ENCODE measurements at regions not wholly inside any gene's neighbourhood (a gene's known extent, or its start where the extent isn't known, plus 50 kb on each side); places are given as distances from the start of the nearest gene placed in this dataset.

DNA sequence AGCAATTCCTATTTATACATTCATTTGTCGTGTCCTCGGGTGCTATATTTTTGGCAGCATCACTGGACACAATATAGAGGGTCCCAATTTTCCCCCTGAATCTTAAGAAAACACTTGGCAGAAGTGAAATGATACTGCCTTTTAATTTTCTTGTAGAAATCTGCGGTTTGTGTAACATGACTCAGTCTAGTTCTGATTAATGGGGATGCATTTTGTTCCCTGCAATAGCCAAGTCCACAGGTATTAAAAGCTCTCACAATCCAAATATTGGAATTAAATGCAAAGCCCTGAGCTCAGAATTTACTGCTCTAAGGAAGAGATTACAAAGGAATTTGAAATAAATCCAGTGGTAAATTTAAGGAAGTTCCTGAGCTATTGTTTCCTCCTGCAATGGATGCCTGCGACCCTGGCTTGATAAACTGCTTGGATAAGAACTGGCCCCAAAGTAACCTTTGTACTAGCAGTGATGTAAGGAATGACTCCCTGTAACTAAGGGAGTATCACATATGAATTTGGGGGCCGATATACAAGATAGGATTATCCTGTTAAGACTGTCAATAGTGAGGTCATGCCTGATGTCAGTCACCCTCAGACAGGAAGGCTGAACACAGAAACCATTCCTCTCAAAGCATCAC, 349.7 kb upstream of the C1orf87 start:
- no peak for DNase-seq

- DNase-seq, result no peak
These were observed 348.4 kb upstream of the C1orf87 start for GRCh38 chr1:60421965-60422364.

DNA sequence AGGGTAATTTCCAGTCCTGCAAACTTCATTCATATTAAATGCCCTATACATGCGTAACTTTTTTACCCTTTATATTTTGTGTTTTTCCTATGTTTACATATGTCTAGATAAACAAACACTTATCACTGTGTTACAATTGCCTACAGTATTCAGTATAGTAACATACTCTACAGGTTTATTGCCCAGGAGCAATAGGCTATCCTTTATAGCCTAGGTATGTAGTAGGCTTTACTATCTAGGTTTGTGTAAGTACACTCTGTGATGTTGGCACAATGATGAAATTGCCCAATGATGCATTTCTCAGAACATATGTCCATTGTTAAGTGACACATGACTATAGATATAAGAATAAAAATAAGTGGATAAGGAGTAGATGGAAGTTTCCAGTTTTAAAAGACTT, 345.5 kb upstream of the C1orf87 start:
- DNase-seq, result no peak

DNA sequence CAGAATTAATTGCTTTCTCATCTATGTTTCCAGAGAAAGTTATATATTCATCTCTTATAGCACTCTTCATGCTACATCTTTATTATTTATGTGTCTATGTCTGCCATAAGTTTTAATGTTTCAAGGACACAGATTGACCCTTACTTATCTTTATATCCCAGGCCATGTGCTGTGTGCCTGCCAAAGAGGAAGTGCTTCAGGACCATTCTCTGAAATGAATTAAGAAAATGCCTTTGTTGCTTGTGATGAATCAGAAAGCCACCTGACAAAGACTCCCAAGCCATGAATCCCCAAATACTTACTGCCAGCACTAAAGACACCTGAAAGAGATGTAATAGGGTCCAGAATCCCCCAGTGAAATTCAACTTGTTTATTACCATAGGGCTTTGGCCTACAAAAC, 342.1 kb upstream of the C1orf87 start:
- DNase-seq, result no peak

DNA sequence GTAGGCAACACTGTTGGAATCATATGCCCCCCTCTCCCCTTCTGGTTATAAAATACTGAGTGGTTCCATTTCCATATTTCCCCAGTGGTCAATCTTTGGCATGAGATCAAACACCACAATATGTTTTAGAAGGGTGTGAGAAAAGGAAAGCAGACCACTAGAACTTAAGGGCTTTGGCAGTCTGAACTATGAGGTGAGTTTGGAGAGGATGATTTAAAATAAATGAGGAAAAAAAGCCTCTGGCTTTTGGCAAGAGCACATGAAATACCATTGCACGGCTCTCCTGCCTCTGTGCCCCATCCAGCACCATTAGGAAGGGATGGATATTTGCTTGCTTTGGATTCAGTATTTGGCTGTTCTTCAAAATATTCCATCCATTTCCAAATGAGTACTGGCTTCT, 339.5 kb upstream of the C1orf87 start:
- DNase-seq, result peak; percentile 35

GRCh38 chr1:60411591-60411990, 338.0 kb upstream of the C1orf87 start:
- DNase-seq, result no peak

- DNase-seq, result peak; percentile 36
These were observed 329.2 kb upstream of the C1orf87 start for GRCh38 chr1:60402816-60403215.

- no peak for DNase-seq
These were observed 328.6 kb upstream of the C1orf87 start for GRCh38 chr1:60402216-60402615.

DNA sequence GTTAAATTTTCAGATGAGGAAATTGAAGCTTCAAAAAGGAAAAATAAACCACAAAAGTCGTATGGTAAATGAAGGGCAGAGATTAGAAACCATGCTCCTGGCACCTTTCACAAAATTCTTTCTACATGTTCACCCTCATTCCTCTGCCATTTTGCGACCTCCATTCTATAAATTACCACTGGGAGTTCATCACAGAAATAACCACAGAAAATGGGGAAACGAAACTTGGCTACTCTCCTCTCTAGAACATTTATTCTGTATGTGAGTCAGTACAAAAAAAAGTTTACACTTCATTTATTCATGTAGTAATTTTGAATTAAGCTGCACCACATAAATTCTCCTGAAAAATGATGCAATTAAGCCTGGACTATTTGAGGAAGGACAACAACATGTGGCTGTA, 320.9 kb upstream of the C1orf87 start:
- DNase-seq, result no peak

GRCh38 chr1:60390593-60391282, 317.2 kb upstream of the C1orf87 start:
- DNase-seq, result no peak

DNA sequence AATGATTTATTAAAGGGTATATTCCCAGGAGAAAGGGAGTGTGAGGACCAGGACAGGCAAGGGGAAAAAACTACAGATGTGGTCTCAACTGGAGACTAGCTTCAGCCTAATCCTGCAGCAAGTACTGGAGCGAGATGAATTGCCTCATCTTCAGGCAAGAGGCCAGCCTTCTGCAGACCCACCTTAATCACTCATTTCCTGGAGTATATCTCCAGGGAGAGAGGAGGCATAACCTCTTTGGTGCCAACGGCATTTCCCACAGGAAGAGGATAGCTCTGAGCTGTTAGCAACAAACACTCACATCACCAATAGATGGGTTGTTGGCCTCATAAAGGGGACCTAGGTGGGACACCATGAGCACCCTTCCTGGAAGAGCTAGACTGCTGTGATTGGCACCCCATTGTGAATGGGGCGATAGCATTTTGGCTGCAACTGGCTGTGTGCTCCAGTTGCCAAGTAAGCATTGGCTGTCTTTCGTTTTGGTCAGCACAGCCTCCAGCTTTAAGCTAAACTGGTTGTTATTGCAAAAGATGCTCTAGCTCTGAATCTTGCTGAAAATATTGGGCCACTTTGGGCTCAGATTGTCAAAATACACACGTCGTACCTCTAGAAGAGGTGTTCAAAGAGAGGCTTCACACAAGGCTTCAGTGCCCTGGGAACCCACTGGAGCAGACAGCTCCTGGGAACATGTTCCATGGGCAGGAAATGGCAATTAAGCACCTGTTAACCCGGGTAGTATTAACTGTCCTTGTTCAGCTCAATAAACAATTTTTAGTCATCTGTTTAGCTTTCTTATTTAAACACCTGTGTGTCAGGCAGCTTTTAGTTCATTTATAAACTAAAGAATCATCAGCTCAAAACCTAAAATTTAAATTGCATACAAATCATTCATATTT, 314.8 kb upstream of the C1orf87 start:
- DNase-seq, result peak; percentile 14

DNA sequence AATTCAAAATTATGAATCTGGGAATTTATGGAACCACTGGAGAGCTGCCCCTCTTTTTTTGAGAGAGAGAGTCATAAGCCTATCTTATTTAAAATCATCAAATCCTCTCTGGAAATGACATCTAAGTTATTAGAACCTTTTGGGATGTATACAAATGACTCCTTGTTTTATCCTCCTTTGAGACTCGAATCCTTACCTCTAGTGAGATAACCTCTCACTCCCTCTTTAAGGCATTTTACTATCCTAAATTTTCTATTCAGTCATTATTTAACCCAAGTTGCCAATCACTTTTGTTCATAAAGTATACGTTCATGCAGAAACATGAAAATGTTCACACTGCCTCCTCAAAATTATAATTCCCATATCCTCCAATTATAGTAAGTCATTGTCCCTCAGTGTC, 313.6 kb upstream of the C1orf87 start:
- no peak for DNase-seq

- DNase-seq, result peak; percentile 15
These were observed 312.7 kb upstream of the C1orf87 start for GRCh38 chr1:60386249-60386648.

- no peak for DNase-seq
These were observed 302.6 kb upstream of the C1orf87 start for GRCh38 chr1:60376196-60376595.

GRCh38 chr1:60374537-60374936, 301.0 kb upstream of the C1orf87 start:
- no peak for DNase-seq

DNA sequence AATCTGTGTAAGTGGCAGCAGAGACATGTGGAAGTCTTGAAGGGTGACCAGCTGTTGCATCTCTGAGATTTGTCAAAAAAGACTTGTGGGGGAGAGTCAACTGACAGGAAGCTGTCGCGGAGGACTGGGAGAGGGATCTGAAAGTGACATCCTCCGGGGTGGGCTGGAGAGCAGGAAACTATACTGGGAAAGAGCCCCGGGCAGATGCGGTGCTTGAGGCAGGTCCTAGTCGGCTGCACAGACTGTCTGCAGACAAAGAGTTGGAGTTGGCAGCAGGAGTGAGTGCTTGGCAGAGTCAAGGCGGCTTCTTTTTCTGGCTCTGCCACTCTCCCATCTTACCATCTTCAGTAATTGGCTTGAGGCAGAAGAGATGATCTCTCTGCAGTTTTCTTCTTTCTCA, 294.0 kb upstream of the C1orf87 start:
- peak; percentile 21 for DNase-seq

- DNase-seq, result peak; percentile 45
These were observed 285.9 kb upstream of the C1orf87 start for GRCh38 chr1:60359431-60359830.

GRCh38 chr1:60350531-60350930, 277.0 kb upstream of the C1orf87 start:
- no peak for DNase-seq

GRCh38 chr1:60348884-60349283, 275.3 kb upstream of the C1orf87 start:
- DNase-seq, result no peak

DNA sequence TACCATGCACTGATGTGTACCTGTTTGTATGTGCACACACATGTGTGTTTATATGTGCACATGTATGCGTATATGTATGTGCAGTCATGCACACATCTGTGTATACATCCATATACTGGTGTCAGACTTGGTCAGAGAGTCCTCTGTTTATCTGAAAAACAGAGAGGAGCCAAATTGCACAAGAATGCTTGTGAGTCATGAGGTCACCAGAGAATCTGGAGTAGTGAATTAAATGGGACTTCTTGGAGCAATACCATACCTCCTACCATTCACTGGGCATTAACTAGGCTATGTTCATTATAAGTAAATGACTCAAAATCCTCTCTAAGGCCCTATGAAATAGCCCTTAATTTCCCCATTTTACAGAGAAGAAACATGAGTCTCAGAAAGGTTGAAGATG, 272.1 kb upstream of the C1orf87 start:
- no peak for DNase-seq

- DNase-seq, result no peak
These were observed 271.5 kb upstream of the C1orf87 start for GRCh38 chr1:60345049-60345448.

- no peak for DNase-seq
These were observed 270.2 kb upstream of the C1orf87 start for GRCh38 chr1:60343736-60344135.

- DNase-seq, result no peak
These were observed 269.0 kb upstream of the C1orf87 start for GRCh38 chr1:60342569-60342968.
